HCT116 (cell line): ENCODE measurements at regions not wholly inside any gene's neighbourhood (a gene's known extent, or its start where the extent isn't known, plus 50 kb on each side); places are given as distances from the start of the nearest gene placed in this dataset.
"Not testable (repeated sequence)": the region's sequence is repeated elsewhere in the genome, so short reads cannot be mapped to it uniquely, and the experiment has no call there.

Experiments used
- POLR2A ChIP-seq: IDR thresholded peaks from 2 replicates; pipeline ENCODE4 v1.7.0; 2011; ENCODE audit warnings: borderline replicate concordance; ENCODE audit not compliant: insufficient read depth, insufficient read length; ENCODE audit errors: extremely low read depth
- POLR2AphosphoS5 ChIP-seq: IDR thresholded peaks from 2 replicates; pipeline ENCODE4 v1.6.1; 2011; ENCODE audit warnings: mild to moderate bottlenecking, low read depth, low read length, moderate library complexity
- TF ChIP-seq, protein P1 (sequence below), 3 experiments: fragments of 200-600 bp in 1 of 3; sonication (generic) in 1 of 3; IDR thresholded peaks in 2 of 3; conservative IDR thresholded peaks in 1 of 3; 2 replicates each; pipeline ENCODE4 v1.5.1; 2012 to 2017; ENCODE audit warnings: low read depth in 2 of 3, low read length in 2 of 3, antibody characterized with exemption in 1 of 3, borderline replicate concordance in 1 of 3, control low read depth in 1 of 3, mild to moderate bottlenecking in 1 of 3, mixed read lengths in 1 of 3, mixed run types in 1 of 3, moderate library complexity in 1 of 3; ENCODE audit not compliant: insufficient read depth in 1 of 3

DNA sequence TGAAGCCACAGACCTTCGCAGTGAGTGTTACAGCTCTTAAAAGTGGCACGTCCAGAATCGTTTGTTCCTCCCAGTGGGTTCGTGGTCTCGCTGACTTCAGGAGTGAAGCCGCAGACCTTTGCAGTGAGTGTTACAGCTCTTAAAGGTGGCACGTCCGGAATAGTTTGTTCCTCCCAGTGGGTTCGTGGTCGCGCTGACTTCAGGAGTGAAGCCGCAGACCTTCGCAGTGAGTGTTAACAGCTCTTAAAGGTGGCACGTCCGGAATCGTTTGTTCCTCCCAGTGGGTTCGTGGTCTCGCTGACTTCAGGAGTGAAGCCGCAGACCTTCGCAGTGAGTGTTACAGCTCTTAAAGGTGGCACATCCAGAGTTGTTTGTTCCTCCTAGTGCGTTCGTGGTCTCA, 91.1 kb downstream of the EBLN2 start:
- TF ChIP-seq, protein P1, sequence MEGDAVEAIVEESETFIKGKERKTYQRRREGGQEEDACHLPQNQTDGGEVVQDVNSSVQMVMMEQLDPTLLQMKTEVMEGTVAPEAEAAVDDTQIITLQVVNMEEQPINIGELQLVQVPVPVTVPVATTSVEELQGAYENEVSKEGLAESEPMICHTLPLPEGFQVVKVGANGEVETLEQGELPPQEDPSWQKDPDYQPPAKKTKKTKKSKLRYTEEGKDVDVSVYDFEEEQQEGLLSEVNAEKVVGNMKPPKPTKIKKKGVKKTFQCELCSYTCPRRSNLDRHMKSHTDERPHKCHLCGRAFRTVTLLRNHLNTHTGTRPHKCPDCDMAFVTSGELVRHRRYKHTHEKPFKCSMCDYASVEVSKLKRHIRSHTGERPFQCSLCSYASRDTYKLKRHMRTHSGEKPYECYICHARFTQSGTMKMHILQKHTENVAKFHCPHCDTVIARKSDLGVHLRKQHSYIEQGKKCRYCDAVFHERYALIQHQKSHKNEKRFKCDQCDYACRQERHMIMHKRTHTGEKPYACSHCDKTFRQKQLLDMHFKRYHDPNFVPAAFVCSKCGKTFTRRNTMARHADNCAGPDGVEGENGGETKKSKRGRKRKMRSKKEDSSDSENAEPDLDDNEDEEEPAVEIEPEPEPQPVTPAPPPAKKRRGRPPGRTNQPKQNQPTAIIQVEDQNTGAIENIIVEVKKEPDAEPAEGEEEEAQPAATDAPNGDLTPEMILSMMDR (IDR thresholded peaks at IDR 0.05 in 2 of 3, conservative IDR thresholded peaks at IDR 0.05 in 1 of 3; ENCODE audit: borderline replicate concordance in 1 of 3, insufficient read depth in 1 of 3, low read depth in 2 of 3, low read length in 2 of 3), result not testable (repeated sequence)
- TF ChIP-seq POLR2A, POLR2AphosphoS5: not testable (repeated sequence)
